HG03175 (cell line): ENCODE measurements at regions not wholly inside any gene's neighbourhood (a gene's known extent, or its start where the extent isn't known, plus 50 kb on each side); places are given as distances from the start of the nearest gene placed in this dataset.

Source experiments
- ATAC-seq: cut with Tn5 transposase; IDR thresholded peaks from one replicate; pipeline ENCODE4 v1.9.1; 2021; ENCODE audit warnings: mild to moderate bottlenecking, moderate library complexity; ENCODE audit not compliant: unreplicated experiment

DNA sequence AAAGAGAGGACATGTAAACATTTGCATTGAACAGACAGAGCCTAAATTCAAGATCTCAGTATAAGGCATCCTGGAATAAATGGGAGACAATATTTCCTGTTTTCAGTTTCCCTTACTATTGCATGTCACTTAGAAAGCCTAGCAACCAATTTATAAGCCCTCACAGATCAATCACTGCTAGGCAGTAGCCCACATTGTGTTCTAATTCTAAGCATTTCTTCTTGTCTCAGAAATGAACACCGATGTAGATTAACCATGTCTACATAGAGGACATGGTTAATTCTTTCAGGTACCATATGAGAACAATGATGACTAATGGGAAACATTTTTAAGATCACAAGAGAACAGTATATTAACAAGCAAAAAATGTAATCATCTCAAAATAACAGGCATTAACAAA, 79.6 kb upstream of the HMHB1 start:
- no peak for ATAC-seq

DNA sequence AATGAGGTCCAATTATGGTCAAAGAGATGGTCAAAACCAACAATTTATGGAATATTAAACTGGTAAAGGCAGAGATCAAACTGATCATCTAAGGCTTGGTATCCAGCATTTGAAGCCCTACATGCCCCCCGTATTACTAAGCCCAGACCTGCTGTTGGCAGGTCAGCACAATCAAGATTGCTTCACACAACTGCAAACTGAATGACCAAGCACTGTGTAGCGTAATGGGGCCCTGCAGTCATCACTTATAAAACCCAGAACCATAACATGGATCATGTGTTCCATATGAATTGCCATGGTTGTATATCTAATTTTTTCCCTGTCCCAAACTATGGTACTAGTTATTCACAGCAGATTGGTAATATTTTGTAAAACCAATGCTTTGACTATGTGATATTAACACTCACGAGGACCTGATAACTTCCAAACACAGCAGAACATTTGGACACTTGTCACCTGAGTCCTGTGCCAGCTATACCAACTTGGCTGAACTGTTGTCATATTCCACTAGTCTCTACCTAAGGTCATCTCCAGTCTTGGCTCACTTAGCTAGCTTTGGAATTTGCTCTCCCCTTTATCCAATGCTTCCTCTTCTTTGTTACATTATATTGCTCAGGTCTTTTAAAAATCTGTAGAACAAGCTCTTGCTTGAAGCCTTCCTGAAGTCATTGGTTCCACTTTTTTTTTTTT, 81.7 kb upstream of the HMHB1 start:
- no peak for ATAC-seq

GRCh38 chr5:143729334-143729946, 82.5 kb upstream of the HMHB1 start:
- ATAC-seq: no peak

DNA sequence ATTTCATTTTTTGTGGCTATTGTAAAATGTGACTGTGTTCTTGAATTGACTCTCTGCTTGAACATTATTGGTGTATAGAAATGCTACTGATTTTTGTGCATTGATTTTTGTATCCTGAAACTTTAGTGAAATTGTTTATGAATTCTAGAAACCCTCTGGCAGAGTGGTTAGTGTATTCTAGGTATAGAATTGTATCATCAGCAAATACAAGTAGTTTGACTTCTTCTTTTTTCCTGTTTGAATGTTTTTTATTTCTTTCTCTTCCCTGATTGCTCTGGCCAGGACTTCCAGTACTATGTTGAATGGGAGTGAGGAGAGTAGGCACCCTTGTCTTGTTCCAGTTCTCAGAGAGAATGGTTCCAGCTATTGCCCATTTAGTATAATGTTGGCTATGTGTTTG, 88.8 kb upstream of the HMHB1 start:
- no peak for ATAC-seq

DNA sequence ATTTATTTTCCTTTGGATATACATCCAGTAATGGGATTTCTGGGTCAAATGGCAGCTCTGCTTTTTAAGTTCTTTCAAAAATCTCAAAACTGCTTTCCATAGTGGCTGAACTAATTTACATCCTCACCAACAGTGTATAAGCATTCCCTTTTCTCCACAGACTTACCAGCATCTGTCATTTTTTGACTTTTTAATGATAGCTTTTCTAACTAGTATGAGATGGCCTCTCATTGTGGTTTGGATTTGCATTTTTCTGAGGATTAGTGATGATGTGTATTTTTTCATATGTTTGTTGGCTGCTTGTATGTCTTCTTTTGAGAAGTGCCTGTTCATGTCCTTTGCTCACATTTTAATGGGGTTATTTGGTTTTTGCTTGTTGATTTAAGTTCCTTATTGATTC, 90.0 kb upstream of the HMHB1 start:
- no peak for ATAC-seq

- no peak for ATAC-seq
Observed at GRCh38 chr5:143720689-143721088, 91.3 kb upstream of the HMHB1 start.

DNA sequence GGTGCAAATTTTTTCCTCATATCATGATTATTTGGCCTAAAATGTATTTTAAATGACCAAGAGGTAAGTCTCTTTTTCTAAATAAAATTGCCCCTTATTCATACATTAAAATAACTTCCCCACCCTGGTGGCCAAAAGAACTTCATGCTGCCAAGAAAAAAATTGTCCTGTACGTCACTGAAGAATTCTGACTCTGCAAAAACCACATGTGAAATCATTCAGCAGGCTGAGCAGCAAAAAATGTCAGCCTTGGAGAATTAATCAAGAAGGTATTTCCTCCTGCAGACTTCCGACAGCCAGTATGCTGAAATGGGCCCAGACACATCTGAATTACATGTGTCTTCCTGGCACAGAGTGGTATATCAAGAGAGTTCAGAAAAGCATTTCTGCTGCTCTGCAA, 94.6 kb upstream of the HMHB1 start:
- ATAC-seq: no peak

DNA sequence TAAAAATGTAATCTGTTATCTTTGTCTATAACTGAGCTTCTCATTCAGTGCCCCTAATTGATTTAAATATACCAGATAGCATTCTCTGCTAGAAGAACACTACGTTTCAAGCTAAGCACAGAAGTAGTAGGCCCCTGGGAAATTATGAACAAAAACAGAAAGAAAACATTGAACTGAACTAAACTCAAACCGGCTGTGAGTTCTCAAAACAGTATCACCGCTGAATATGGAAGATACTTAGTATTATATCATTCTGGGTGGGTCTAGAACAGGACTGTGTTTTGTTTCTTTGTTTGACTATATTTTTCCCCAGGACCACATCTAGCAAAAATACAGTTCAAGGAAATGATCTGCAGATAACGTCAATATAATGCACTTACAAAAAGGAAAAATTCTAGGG, 95.1 kb upstream of the HMHB1 start:
- ATAC-seq: no peak

- no peak for ATAC-seq
Observed at GRCh38 chr5:143715616-143716015, 96.3 kb upstream of the HMHB1 start.

GRCh38 chr5:143714629-143715028, 97.3 kb upstream of the HMHB1 start:
- peak; percentile 62 for ATAC-seq

GRCh38 chr5:143713047-143714003, 98.6 kb upstream of the HMHB1 start:
- ATAC-seq: no peak

DNA sequence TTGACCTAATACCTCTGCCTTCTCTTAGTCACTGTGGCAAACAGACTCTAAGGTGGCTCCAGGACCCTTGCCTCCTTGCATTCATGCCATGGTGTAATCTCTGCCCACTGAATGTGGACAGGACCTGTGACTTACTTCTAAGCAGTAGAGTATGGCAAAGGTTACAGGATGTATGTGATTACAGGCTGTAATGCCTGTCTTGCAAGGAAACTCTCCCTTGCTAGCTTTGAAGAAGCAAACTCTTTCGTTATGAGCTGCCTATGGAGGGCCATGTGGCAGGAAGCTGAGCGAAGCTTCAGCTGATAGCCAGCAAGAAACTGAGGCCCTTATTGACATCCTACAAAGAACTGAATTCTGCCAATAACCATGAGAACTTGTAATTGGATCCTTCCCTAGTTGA, 103.3 kb upstream of the HMHB1 start:
- no peak for ATAC-seq

DNA sequence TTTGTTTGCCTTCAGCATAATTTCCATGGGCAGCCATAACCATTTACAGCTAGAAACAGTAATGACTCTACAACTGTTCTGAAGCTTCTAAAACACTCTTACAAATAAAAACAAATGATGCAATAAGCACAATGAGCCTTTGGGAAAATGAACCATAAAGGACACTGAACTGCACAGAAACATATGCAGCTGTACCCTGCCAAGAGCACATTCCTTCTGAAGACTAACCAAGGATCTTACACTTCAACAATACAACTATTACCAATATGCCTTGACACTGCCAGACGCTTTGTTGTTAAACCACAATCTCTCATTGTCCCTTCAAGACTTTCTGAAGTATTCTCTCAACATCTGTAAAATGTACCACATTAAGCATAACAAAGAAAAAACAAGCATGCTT, 104.2 kb upstream of the HMHB1 start:
- ATAC-seq: no peak

DNA sequence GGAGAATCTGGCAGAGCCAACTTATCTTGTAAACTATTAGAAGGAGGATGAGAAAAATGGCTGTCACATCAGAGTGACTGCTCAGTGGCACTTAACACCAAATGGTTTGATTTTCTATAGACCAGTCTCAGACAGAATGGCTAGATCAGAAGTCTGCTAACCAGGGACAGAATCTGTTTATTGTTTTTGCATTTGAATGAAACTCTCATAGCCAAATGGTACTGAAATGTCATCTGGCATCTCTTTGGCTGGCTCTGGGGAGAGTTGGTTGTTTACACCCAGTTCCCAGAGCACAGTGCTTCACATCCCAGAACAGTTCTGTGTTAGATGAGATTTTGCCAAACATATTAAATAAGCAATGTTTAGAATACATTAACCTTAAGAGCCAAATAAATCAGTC, 106.6 kb upstream of the HMHB1 start:
- ATAC-seq: no peak

DNA sequence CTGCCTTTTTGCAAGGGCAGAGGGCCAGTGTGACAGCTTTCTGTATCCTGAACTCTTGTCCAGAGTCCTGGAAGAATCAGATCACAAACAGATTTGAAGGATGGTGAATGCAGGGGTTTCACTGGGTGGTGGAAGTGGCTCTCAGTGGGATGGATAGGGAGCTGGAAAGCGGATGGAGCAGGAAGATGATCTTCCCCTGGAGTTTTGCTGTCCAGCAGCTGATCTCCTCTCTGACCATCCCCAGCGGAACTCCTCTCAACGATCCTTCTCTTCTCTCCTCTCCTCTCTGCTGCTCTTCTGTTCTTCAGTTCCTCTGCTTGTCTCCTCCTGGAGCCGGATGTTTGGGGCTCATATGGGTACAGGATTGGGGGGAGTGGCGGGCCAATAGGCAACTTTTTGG, 108.3 kb upstream of the HMHB1 start:
- no peak for ATAC-seq

DNA sequence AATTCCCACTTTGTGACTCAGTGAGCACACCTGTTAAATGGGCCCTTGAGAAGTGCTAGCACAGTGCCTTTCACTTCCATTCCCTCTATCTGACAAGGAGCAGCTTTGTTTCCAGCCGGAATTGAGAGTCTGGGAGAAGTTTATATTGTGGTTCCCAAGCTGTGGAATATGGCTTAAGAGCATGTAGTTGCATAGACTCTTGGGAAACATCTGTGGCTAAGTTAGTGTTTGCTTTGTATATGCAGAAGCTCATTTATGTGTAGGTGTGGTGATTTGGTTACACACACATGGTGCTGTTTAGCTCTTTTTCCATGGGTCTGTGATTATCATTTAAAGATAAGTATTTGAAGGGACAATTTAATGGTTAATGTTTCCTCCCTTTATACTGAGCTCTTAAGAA, 110.5 kb upstream of the HMHB1 start:
- no peak for ATAC-seq

- ATAC-seq: no peak
Observed at GRCh38 chr5:143700994-143701393, 111.0 kb upstream of the HMHB1 start.

DNA sequence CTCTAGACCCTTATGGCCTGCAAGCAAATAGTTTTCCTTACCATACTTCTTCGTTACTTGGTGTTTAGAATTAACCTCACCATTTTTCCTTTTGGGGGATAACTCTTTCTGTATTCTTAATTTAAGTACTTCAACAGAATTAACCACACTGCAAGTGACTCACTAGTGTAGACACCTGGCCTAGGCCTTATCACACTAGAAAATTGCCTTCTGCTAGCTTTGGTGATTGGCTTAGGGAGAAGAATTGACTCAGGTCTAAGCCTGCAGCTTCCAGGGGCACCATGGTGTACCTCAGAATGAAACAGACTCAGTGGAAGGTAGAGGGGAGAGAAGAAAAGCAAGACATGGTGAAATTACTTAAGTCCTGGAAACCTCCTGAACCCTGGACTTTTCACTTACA, 112.8 kb upstream of the HMHB1 start:
- no peak for ATAC-seq

GRCh38 chr5:143698574-143698973, 113.4 kb upstream of the HMHB1 start:
- ATAC-seq: no peak

GRCh38 chr5:143696921-143697320, 115.0 kb upstream of the HMHB1 start:
- no peak for ATAC-seq

DNA sequence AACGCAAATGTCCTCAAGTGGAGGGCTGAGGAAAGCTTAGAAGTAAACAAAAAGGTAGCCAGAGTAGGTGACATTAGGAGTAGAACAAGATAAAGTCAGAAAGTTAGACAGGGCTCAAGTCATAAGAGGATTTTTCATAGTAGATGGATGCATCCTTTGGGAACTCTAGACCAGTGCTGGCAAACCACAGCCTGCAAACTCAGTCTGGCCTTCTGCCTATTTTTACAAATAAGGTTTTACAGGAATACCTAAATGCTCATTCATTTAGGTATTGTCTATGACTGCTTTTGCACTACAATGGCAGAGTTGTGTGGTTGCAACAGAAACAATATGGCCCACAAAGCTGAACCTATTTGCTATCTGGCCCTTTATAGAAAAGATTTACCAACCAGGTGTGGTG, 116.0 kb upstream of the HMHB1 start:
- no peak for ATAC-seq
